ENCODE measurements at regions not wholly inside any gene's neighbourhood (a gene's known extent, or its start where the extent isn't known, plus 50 kb on each side); places are given as distances from the start of the nearest gene placed in this dataset.

GRCh38 chr13:112325142-112325808 is 50.9 kb upstream of the SPACA7 start:
- intact Hi-C loops (cut with micrococcal nuclease), result no loop called here
- H3K36me3 Mint-ChIP-seq (ENCODE audit: low read depth), result no peaks in the 10 kb centered on the region

DNA sequence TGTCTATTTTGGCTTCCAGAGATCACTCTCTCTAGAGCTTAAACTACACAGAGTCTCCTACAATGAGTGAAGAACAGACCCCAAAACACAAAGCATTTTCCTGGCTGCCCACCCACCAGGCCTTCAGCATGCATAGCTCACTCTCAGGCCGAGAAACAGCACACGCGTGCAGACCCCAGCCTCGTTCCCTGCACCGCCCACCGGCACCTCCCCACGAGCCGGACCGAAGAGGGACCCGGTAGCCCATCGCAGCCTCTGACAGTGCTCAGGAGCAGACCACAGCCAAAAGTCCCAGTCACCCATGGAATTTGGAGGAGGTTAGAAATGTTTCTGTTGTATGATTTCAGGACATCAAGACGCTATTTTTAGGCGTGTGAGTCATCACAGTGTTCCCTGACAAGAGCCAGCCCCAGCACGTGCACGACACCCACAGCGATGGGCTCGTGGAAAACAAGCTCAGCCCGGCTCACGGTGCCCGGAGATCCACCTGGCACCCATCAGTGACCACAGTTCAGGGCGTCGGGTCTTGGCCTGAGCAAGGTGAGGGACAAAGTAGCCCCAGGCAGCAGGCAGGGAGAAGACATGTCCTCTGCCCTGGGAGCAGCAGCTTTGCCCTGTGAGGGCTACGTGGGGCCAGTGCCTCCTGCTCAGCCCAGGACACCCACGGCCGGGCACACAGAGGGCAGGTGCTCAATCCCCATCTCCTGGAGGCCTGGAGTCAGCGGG is 50.1 kb upstream of the SPACA7 start:
- no peak overlapping the region for H3K4me3 Mint-ChIP-seq
- no peak overlapping the region for H3K27ac Mint-ChIP-seq
- H3K36me3 Mint-ChIP-seq (ENCODE audit: low read depth), result no peaks in the 10 kb centered on the region
- no peaks in the 10 kb centered on the region for H3K9me3 Mint-ChIP-seq
- H3K27me3 Mint-ChIP-seq (ENCODE audit: insufficient read depth), result peaks cover 8% of the 10 kb centered on the region
- DNase-seq (ENCODE audit: low spot score), result no peak
- intact Hi-C loops (cut with micrococcal nuclease), result no loop called here
- H3K4me1 Mint-ChIP-seq (ENCODE audit: low read depth), result no peaks in the 10 kb centered on the region

More at GRCh38 chr13:112325142-112325808, 50.9 kb upstream of the SPACA7 start:
- Mint-ChIP-seq H3K27me3 (ENCODE audit: insufficient read depth) (peaks cover 6% of the 10 kb centered on the region), H3K4me1 (ENCODE audit: low read depth) (no peaks in the 10 kb centered on the region), H3K27ac (no peak overlapping the region), H3K9me3 (no peaks in the 10 kb centered on the region), H3K4me3 (no peak overlapping the region)
- DNase-seq (ENCODE audit: low spot score), result no peak
